ENCODE measurements at regions not wholly inside any gene's neighbourhood (a gene's known extent, or its start where the extent isn't known, plus 50 kb on each side); places are given as distances from the start of the nearest gene placed in this dataset.

- TF ChIP-seq CTCF (IDR thresholded peaks at IDR 0.05) (no peak), EZH2 (IDR thresholded peaks at IDR 0.05; ENCODE audit: borderline replicate concordance, insufficient read depth, low read depth, low read length, poor library complexity, severe bottlenecking) (no peak)
These were observed 59.5 kb upstream of the RIPOR2 start for GRCh38 chr6:24995270-24995669.
